HG02798 (cell line): ENCODE measurements at regions not wholly inside any gene's neighbourhood (a gene's known extent, or its start where the extent isn't known, plus 50 kb on each side); places are given as distances from the start of the nearest gene placed in this dataset.

Experiments
- ATAC-seq: cut with Tn5 transposase; IDR thresholded peaks from one replicate; pipeline ENCODE4 v1.9.1; 2021; ENCODE audit warnings: mild to moderate bottlenecking; ENCODE audit not compliant: unreplicated experiment, poor library complexity

DNA sequence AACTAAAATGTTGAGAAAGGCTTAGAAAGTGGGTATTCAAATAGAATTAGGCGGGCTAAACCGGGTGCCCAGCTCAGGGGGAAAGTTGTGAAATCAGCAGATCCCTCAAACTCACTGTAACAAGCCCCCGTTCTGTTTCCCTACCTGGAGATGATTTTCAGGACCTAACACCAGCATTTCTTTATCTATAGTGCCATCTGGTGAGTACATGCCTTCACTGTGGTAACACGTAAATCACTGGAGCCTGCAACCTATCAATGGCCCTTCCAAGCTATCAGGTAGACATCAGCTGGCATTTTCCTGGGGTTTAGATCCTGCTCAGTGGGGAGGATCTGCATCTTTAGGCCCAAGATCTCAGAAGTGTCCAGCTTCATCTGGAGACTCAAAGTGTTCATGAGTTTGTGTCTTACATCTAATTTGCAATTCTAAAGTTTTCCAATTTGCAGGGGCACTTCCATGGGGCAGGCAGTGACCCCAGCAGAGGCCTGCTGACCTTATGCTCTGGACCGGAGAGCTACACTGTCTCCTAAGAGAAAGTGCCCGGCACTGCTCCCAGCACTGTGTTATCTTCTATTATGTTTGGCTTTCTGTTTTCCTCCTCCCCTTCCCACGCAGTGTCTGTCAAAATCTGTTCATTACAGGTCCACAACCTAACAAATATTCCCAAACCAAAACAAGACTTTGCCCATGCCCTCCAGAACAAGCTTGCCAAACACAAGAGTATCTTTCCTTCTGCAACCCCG is 132.5 kb downstream of the LSM5 start:
- no peak for ATAC-seq

DNA sequence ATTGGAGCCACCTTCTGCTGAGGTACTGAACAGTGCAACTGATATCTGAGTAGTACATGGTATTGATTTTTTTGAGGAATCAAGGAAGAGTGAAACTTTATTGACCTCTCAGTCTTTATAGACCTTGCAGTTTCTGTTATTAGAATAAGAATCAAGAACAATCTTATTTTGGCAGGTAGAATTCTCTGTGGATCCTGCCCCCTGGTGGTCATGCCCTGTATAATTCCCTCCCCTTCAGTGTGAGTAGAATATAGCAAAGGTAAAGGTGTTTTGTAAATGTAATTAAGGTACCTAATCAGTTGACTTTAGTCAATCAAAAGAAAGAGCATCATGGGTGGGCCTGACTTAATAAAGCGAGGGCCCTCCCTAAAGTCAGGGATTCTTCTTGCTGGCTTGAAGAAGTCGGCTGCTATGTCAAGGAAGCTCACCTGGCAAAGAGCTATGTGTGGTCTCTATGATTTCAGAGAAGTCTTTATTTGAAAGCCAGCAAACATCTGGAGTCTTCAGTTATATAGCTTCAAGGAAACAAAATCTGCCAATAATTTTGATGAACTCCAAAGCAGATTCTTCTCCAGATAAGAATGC is 142.8 kb downstream of the LSM5 start:
- ATAC-seq, result no peak

GRCh38 chr7:32346253-32346652 is 143.9 kb downstream of the LSM5 start:
- no peak for ATAC-seq

- no peak for ATAC-seq
These were observed 153.5 kb downstream of the LSM5 start for GRCh38 chr7:32336726-32337125.

DNA sequence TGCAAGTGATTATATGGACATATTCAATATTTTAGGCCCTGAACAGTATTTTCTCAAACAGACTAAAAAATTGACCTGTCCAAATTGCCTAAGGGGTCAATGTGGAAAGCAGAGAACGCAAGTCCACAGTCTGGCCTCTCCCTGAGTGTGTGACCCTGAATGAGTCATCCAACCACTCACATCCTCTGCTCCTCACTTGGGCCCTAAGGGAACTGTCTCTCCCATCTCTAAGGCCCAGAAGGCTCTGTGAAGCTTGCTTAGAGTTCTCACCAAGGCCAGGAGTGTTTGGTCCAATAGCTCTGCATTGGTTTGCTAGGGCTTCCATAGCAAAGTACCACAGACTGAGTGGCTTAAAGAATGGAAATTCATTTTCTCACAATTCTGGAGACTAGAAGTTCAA is 155.1 kb downstream of the LSM5 start:
- ATAC-seq, result no peak

- no peak for ATAC-seq
These were observed 159.6 kb downstream of the LSM5 start for GRCh38 chr7:32330602-32331001.

DNA sequence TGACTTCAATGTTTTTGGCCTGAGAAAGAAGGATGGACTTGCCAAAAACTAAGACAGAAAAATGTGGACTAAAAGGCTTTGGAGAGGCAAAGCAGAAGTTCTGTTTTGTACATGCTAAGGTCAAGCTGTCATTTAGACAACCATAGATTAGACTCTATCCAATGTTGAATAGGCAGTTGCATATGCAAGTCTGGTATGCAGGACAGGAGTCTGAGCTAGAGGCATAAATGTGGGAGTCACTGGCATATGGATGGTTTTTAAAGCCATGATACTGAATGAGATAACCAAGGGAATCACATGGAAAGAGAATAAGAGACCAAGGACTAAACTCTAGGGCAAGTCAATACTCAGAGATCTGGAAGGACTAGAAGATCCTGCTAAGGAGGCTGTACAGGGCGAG is 164.1 kb downstream of the LSM5 start:
- no peak for ATAC-seq

- ATAC-seq, result no peak
These were observed 166.5 kb downstream of the LSM5 start for GRCh38 chr7:32323712-32324111.

- ATAC-seq, result no peak
These were observed 171.2 kb downstream of the LSM5 start for GRCh38 chr7:32319012-32319382.

GRCh38 chr7:32318300-32319011 is 171.7 kb downstream of the LSM5 start:
- ATAC-seq, result no peak

DNA sequence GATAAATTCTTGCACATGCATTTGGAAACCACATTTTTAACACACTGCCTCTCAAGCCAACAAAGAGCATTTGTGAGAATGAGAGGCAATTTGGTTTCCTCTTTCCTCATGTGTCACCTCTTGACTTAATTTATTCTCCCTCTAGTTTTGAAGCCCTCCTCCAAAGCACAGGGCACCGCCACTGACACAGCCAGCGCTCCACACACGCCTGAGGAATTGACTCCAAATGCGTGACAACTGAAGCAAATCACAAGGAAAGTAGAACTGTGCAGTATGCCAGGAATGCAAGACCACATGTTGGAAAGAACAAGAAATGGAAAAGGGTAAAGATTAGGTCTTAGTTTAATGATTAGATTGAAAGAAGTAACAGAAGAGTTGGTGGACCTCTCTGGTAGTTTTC is 173.3 kb downstream of the LSM5 start:
- no peak for ATAC-seq

GRCh38 chr7:32314761-32315160 is 175.4 kb downstream of the LSM5 start:
- no peak for ATAC-seq

DNA sequence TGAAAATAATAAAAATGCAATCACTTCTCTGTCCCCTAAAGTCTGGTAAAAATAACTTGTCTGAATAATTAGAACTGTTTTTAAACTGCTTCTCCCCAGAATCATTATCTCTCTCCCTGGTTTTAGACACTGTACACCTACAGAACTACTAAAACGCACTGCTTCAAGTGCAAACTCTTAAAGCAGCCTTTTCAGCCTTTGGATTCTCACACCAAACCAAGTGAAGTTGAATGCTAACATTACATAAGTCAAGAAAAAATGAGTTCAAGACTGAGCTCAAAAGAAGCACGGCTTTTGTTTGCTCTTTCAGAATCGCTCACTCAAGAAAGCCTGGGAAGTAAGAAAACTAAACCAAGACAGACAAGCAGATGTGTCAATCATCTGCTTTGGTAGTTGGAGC is 188.8 kb downstream of the LSM5 start:
- ATAC-seq, result no peak

DNA sequence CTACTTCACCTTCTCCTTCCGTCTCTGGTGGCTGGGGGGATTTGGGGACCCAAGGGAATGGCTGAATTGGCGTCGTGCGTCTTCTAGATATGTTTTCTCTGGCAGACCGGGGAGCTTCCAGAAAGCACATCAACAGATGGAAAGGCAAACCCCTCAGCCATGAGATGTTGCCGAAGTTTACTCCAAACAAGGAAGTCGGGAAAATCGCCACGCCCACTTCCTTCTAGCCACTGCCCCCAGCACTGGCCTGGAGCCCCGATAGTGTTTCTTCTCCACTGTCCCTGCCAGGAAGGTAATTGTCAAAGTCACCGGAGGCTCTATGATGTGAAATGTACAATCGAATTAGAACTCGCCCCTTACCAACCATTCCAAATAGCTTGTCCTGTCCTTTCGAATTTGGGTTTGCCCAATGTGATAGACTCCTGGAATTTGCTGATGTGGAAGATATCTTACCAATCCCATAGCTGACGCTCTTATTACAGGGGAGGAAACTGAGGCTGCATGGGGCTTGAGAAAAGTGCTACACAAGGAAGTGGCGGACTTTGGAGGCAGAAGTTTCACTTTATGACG is 191.0 kb downstream of the LSM5 start:
- no peak for ATAC-seq

GRCh38 chr7:32298408-32299132 is 191.6 kb downstream of the LSM5 start:
- ATAC-seq, result no peak

DNA sequence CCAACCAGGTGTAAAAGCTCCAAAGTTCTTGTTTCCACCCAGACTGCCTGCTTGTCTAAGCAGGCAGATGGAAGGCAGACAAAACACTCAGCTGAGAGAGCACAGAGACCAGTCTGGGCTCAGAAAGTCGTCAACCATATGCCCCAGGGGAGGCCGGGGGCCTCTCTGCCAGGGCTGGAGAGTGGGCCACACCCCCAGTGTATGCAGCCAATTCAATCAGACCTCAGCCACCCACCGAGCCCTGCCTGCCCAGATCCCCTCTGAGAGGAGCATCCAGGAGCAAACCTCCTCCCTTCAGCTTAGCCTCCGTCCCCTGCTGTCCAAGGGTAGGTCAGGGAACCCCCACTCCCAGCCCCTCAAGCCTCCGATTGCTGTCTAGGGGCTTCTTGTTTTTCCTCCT is 196.3 kb downstream of the LSM5 start:
- ATAC-seq, result no peak

- ATAC-seq, result no peak
These were observed 200.3 kb downstream of the LSM5 start for GRCh38 chr7:32289651-32290414.

DNA sequence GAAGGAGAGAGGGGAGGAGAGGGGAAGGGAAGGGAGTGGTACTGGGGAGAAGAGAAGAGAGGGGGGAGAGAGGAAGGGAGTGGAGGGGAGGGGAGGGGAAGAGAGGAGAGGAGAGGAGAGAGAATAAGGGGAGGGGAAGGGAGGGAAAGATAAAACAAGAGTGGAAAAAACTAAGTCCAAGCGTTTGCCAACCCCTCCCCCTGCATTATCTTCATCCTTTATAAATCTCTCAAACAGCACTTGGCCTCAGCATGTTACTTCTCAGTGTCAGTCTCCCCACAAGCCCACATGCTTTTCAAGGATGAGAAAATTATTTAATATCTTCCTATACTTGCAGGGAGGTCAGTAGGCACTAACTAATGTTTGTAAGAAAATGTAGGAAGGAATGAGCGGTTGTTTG is 204.5 kb downstream of the LSM5 start:
- no peak for ATAC-seq

DNA sequence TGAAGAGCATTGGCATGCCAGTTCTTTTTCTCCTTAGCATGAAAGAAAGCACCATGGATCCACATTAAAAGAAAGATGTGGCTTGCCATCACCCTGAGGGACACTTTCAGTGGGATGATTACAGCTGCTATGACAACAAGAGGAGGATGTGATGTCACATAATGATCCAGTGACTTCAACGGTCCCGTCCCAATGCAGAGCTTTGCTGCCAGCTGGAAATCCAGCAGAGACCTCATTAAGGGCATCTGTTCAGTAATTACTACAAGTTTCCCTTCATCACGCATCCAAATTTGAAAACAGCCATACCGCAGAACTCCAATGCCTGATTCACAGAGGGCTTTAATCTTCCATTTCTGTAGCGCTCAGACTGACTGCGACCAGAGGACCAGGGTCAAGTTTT is 206.6 kb downstream of the LSM5 start:
- ATAC-seq, result no peak

DNA sequence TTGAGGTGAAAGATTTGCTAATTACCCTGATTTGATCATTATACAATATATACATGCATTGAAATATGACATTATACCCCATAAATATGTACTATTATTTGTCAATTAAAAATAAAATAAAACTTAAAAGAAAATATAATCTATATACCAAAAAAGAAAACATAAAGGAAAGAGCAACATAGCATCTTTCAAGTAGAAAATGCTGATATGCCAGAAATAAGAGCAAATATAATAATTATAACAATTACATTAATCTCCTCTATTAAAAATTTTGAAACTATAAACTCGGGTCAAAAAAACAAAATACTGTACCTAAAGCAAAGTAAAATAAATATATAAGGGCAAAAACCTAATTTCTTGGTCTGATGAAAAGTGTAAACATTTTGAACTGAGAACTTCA is 209.3 kb upstream of the PDE1C start:
- ATAC-seq, result no peak
